ENCODE measurements at regions not wholly inside any gene's neighbourhood (a gene's known extent, or its start where the extent isn't known, plus 50 kb on each side); places are given as distances from the start of the nearest gene placed in this dataset.

DNA sequence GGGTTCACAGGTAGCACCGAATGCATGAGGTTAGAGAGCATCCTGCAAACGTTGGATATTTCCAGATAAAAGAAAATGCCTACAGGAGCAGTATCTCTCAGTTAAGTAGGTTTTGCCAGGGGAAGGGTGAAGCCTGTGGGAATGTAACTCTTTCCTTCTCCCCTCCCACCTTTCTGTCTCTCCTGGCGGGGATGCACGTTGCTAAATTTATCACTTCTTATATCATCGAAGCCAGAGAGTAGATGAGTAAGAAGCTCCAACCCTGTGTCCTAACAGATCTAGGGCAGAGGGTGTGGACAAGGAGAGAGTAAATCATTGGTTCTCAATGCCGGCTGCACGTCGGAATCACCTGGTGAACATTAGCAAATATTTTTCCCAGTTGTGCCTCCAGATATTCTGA is 457.5 kb downstream of the ENC1 start:
- DNase-seq, result no peak

DNA sequence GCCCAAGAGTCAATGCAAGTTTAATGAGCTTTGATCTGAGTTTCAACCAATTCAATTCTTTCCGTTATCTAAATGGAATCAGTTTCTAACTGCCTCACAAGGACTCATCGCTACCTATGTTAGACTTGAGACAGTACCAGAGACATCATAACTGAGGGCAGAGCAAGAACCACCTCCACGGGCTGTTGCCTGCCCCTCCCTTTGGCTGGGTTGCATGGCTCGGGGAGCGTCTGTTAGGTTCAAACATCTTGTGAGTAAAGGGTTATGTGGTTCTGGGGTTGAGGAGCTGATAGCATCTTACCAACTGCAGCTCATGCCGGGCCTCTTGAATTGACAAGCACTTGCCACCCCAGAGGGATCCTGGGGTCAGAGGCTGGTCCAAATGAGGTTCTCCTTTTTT is 457.9 kb downstream of the ENC1 start:
- DNase-seq, result no peak

DNA sequence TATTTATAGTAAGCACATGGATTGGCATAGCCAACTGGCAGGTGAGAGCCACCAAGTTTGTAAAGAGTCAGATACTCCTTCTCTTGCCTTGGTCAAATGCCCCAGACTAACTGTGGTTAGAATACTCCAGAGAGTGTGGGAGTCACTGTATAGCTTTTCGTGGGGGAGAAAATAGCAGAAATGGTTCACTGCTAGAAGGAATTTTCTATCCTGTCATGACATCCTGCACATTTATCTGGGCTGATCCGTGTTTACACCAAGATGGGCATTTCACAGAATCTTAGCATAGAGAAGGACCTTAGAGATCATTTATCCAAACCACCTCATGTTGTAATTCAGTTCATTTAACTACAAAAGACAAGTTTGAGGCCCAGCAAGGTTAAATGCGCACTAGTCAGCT is 460.8 kb downstream of the ENC1 start:
- no peak for DNase-seq

DNA sequence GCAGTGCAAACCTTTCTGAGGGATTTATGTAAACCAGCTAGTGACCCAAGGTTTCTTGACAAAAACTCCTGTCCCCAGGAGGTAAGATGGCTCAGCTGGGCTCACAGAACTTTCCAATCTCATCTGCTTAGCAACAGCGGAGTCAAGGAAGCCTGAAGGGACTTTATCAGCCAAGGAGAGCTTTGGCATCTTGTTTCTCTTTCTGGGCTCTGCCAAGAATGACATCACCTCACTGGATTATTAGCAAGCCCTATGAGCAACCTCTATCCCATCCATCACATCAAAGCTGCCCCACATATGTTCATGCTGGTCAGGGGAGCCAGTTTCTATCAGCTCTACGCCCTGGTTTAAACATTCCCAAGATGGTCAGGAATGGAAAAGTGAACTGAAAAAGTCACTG is 461.3 kb downstream of the ENC1 start:
- peak; percentile 89 for DNase-seq

DNA sequence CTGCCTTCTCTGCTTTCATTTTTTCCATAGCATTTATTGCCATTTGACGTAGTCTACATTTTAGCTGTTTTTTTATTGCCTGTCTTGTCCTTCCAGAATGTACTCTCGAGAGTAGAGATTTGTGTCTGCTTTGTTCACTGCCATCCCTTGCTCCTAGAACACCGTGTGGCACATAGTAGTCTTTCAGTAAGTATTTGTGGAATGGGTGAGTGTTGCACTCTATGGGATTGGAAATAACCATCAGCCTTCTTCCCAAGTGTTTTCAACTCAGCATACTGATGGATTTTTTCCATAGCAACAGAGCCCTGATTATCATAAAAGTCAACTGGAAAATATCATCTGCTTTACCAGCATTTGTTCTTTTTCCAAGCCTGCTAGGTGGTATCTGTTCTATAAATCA is 462.6 kb downstream of the ENC1 start:
- no peak for DNase-seq

DNA sequence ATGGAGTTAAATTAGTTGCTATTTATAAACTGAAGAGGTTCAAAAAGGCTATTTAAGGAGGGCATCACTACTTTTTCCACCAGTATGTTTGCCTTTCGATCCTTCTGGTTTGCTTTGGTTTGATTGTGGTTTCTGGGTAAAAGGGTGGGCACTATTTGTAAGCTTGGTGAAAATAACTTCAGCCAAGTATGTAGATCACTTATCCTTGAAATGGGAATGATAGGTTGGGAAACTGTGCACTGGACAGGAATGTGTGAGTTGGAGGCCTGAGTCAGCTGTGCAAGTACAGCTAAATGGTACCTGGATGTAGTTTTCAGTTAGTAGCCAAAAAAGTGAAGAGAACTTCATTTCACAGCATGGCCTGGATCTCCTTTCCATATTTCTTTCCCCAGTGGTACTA is 466.2 kb downstream of the ENC1 start:
- DNase-seq, result peak; percentile 46

DNA sequence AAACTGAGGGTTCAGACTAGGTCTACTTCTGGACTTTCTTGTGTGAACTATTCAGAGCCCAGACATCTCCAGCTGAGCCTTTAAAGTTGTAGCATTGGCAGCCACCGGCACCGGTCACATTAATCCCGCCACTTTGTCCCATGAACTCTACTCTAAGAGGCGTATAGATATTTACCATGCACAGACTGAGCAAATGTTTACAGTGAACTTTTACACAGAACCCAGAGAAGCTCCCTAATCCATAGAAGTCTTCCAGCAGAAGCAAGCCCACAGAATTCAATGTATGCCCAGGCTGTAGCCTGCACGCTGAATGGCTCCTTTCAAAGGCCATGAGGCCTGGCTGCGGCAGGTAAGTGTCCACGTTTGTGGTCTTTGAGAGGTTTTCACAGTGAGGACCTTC is 466.9 kb downstream of the ENC1 start:
- no peak for DNase-seq

DNA sequence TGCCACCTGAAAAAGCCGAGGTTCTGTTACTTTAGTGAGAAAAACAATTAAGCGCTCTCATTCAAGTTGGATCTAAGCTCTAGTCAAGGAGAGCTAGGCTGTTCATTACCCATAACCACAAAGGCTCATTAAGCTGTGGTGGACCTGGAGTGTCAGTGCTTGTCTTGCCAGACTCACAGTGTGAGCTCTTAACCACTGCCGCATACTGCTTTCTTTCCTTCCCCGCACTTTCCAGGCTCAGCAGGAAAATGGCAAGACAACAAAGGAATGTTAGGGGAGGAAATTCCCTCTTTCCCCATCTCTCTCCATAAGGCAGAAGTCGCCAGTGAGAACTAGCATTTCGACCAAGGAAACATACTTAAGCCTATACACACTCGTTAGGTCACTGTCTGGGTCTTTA is 467.3 kb downstream of the ENC1 start:
- no peak for DNase-seq

DNA sequence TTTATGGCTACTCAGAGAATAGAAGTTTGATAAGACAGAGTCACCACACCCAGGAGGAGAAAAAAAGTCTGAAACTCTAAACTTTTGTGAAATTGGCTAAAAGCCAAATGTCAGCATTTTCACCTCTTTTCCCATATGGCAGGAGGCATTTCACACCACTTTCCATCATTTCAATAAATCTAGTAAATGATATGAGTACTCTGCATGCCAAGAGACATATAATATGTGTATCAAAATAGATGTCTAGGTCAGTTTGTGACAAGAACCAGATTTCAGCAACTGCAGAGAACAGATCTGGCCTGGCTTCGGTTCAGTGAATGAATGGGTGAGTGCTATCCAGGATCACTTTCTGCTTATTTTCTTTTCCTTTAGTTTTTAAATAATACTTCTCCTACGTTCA is 470.8 kb downstream of the ENC1 start:
- no peak for DNase-seq

DNA sequence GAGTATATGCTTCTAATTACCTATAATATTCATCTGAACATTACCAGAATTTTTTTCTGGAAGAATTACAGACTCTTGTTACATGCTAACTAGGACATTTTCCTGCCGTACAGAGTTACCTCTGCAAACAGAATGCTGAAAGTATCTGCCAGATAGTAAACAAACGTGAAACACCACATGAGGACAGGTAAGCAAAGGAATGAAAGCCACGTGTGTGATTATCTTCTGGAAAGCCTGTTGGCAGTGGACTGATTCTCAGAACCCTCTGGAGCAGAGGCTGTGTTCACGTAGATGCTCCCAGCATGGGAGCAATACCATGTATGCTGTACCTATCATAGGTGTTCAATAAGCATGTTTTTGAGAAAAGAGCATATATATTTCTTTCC is 472.6 kb downstream of the ENC1 start:
- DNase-seq, result no peak

DNA sequence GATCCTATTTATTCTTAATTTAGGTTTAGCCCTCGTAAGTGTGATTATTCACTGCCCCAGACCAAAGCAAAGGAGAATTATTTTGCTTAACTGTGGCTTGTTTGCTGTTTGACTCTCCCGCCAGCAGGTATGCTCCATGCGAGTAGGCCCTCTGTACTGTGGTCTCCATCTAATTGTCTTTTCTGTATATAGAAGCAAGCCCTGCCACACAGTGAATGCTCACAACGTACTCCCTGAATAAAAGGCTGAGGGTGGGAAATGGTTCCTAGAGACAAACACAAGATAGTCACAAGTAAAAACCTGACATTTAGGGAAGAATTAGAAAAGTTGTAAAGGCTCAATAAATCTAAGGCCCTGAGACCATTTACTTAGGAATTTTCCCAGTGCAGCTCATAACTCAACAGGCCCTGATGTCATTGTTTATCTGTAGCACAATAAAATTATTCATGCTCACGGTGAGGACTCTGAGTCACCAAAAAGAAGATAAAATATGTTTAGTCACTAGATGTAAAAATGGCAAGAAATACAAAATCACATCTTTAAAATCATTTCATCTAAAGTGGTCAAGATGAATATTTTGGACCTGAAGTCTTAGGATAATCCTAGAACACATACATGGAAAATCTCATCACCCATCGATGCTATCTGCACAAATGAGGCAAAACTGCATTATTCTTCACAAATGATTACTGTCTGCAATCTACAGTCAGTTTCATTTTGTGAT is 473.2 kb downstream of the ENC1 start:
- peak; percentile 83 for DNase-seq

DNA sequence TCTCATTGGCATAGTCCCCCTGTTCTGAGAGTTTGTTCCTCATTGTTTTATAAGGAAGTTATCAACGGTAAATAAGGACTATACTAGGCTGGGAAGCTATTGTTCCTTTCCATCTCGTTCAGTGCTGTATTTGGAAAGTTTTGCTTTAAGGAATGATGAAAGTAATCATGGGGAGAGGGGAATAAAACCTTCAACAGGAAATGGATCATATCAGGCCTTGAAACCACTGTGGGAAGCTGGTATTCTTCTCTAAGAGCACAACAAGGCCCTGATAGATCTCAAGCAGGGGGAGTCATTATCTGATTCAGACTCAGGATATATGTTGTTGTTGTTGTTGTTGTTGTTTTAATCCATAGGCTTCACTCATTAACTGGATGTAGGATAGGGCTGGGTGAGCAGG is 474.5 kb downstream of the ENC1 start:
- no peak for DNase-seq

DNA sequence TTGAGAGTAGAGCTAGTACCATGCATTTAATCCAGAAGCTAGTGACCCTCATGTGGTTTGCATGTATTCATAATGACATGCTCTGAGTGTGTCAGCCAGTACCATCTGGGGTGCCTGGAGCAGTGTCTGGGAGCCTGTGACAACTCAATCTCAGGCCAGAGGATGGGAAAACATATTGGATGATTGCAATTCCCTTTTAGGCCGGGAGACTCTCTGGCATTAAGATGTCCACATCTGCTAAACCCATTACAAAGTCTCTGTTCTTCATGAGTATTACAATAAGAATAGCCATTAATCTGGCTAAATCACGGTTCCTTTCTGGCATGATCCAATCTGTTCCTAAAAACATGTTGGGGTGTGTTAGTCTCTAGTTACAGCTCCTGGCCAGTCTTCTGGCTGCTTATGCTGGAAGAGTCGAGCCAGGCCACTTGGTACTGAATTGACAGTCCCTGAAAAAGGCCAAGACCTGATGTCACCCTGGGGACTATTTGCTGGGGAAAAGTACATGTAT is 475.7 kb downstream of the ENC1 start:
- no peak for DNase-seq

DNA sequence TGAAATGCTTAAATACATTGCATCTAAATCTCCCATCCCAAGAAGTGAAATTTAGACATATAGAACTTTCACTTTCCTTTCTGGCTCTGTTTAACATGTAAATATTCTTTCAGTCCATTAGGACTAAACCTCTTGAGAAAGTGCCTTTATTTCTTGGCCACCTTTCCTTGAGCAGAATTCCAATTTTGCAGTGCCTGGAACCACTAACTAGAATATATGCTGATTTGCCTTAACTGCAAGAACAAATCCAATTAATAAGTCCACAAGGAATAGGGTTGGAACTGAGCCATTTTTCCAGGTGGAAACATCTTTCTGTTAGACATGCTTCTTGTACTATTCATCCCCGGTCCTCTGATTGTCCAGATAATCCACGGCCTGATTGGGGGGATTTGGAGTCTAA is 478.0 kb downstream of the ENC1 start:
- no peak for DNase-seq

DNA sequence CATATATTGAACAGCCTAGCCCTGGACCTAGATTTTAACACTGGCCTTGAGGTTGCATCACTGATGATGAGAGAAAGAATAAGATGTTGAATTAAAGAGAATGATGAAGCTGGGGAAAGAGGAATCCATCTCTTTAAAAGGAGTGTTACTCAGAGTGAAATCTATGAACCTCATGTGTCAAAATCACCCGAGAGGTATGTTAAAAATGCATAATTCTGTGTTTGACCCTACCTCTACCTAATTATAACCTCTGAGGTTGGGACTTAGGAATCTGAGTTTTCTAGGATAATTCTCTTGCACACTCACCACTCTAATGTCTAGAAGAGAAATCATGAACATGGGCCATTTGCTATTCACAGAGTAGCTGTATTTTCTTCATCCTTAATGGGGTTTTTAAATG is 479.4 kb downstream of the ENC1 start:
- peak; percentile 63 for DNase-seq

DNA sequence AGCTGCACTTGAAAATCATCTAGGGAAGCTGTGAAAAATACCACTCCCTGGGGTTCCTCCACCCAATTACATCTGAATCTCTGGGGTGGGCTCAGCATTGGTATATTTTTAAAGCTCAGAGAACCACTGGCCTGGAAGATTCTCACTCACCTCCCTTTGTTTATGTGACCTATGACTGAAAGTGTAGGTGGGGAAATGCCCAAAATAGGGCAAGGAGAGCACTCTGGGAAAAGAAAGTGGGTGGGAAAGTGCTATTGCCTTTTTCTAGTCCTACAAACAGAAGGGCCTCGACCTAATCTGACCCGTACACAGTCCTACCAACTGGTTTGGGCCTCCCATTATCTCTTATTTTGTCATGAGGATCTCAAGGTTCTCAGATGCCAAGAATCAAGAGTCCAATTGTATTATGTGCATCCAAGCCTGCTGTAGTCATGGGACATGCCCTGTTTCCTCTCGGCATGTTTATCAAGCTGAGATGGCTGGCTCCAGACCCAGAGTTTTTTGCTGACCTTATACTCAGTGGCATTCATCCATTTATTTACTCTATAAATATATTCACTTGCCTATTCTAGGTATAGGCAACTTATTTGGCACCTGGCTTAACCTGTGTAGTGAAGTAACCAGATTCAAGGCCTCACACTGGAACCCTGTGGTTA is 483.7 kb downstream of the ENC1 start:
- no peak for DNase-seq

DNA sequence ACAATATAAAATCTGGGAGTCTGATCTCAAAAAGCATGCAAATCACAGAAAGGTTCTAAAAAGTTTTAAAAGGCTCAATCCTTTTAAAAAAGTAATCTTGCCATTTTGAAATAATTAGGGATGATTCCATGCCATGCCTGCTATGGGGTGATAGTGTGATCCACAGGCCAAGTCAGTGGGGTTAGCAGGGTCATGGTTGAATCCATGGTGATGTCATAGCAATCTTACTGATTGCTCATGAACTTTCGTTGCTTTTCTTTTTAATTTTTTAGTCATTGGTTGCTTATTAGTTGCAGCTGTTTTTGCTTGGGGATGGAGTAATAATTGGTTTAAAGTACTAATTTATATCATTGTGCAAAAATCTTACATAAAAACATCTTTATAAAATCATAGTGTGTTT is 485.0 kb downstream of the ENC1 start:
- no peak for DNase-seq

DNA sequence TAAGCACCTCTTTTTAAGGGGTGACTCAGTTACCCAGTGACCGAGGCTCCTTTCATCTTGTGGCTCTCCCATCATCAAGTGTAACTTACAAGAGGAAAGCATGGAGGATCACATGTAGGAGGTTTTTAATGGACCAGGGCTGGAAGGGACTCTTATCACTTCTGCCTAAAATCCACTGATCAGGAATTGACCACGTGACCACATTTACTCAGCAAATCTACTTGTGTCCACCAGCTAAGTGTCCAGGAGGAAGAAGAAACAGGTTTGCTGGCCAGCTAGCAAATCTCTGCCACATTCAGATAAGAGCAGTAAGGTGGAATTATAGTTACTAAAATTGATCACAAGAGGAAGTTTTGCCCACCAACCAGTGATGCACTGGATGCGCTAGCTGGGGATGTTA is 486.0 kb downstream of the ENC1 start:
- no peak for DNase-seq

DNA sequence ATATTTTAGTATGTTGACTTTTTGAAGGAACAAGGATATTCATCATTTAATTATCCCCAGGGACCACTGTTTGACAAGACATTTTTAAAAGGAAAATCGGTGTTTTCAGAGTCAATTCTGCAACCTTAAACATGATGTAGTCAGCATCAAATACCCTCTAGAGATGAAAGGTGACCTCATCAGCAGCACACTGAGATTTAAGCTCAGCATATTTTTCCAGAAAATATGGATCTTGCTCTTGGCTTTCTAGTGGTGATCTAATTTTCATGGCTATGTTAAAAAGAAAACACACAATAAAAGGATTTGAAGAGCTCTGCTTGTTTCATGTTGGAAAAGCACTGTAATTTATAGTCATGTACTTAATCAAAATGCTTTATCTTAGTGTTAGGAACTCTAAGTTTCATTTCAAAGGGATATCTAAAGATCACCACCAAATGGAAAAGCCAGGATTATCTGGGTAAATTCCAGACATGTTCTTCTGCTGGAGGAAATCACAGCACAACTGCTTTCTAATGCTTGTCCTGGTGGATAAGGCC is 487.2 kb downstream of the ENC1 start:
- no peak for DNase-seq

DNA sequence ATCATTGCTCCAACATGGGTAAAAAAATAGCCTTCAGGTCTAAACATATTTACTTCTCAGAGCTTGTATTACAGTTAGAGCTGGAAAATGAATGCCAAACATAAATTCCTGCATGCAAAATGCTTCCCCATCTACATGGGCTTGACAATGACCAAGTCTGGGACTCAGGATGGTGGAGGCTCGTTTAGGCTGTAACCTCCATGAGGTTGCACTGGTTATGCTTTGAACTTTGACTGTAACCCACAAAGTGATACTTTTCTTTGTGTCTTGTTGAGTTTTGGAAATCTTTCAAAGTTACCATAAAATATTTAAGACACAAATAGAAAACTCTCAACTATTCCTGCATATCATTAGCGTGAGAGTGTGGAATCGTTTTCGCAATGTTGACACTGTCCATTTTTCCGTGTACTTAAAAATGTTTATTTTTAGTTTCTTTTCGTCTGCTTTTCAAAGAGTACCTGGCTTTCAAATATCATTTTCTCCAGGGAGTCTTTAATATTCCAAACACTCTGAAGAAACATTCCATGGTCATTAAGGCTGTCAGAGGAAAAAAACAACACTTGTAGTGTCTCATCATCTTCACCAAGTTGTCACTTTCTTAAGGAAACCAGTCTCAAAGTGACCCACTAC is 487.8 kb downstream of the ENC1 start:
- no peak for DNase-seq

DNA sequence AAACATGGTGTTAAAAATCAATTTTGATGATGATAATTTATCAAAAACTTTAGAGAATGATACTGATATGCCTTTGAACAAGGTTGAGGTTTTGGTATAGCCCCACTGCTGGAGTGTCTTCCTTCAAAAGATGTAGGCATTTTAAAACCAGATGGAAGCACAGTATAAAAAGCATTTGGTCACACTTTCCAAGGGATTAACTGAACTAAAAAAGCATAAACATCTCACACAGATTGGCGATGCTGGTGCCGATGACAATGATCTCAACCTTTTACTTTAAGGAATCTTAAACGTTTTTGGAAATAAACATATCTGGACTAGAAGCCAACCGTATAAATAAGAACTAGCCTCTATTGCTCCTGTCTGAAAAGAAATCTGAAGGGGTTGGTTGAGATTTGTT is 488.4 kb downstream of the ENC1 start:
- no peak for DNase-seq

DNA sequence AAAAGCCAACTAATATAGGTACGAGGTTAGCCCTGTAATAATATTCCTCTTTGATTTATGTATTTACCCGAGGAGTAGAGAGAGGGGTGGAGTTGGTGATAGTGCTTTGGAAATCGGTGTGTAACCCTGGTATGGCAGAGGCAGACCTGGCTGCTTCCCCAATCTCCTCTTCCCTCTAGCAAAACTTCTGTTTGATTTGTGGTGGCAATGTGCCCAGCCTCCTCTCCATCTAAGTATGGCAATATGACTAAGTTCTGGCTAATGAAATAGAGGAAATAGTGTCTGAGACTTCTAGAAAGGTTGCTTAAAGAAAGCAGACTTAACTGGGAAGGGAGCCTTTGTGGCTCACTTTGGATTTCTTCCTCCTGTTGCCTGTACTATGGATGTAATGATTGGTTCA is 491.1 kb downstream of the ENC1 start:
- peak; percentile 78 for DNase-seq

DNA sequence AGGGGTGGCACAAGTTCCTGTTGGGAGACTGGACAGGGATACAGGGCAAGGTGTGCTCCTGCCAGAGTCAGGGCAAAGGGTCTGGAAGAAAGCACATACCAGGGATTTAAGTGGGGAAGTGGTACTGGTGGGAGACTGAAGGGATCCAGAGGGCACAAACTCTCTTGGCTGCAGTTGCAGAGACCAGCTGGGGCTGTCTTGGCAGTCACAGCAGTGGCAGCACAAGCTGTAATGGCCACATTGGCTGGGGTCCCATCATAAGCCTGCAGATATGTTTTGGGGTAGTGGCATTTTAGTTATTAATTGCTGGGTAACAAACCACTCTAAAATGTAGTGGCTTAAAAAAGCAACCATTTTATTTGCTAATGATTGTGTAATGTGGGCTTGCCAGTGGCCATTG is 492.2 kb downstream of the ENC1 start:
- DNase-seq, result no peak

DNA sequence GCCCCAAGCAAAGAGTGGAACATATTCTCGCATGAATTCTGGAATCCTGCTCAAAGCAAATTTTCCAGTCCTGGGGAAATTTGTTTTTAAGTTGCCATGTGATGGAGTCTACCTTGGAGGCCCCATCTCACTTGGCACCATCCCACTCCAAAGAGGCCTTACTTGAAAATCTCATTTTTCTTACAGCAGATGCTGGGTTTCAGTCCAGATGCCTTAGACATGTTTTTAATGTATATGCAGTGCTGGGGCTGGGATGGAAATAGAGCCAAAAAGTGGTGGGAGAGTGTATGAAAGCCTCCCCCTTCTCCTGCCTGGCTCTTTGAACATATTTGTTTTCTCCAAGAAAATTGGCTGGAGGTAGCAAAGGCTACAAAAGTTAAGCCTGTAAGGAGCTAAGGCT is 493.7 kb downstream of the ENC1 start:
- DNase-seq, result no peak
